IPS-NIHi7 (cell line): ENCODE measurements at regions not wholly inside any gene's neighbourhood (a gene's known extent, or its start where the extent isn't known, plus 50 kb on each side); places are given as distances from the start of the nearest gene placed in this dataset.
"Not testable (repeated sequence)": the region's sequence is repeated elsewhere in the genome, so short reads cannot be mapped to it uniquely, and the experiment has no call there.

ENCODE experiments used
- DNase-seq: peaks from one replicate; pipeline ENCODE4 v3.0.0; 2012; ENCODE audit warnings: mixed read lengths; ENCODE audit errors: extremely low spot score

DNA sequence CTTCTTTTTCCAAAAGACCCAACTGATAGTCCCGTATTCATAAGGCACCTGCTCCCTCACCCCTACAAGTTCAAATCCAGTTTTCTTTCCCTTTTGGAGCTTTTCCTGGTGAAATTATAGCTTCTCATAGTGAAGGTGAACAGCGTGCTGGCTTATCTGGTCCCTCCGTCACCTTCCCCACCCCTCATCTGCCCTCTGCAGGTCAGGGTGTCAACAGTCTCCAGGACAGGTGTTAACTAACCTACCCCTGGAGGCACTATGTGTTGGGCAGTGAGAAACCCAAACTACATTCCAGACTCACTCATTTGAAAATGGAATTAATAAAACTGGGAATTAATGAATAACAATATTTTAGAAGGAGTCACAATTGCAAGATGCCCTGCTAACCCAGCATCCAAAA, 109.0 kb upstream of the TAS2R1 start:
- peak; percentile 62 for DNase-seq

- no peak for DNase-seq
Measured at GRCh38 chr5:9737265-9737664, 107.1 kb upstream of the TAS2R1 start.

- DNase-seq = no peak
Measured at GRCh38 chr5:9733486-9733885, 103.3 kb upstream of the TAS2R1 start.

GRCh38 chr5:9731159-9731558, 101.0 kb upstream of the TAS2R1 start:
- no peak for DNase-seq

- DNase-seq = no peak
Measured at GRCh38 chr5:9728261-9728660, 98.1 kb upstream of the TAS2R1 start.

DNA sequence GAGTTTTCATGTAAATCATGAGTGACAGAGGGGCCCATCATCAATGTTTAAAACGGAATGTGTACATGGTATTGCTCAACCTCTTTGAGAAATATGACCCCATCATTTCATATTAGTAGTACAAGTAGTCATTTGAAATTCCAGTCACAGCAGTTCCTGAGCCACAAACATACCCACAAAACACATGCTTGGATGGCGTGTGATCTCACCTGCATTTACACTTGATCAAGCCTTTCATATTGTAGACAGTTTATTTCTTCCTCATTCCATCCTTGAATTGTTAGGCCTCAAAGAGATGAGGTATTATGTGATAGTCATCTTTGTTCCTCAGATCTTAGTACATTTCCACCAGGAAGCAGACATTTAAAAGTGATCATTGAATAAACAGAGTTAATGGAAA, 96.8 kb upstream of the TAS2R1 start:
- no peak for DNase-seq

GRCh38 chr5:9725265-9725664, 95.1 kb upstream of the TAS2R1 start:
- not testable (repeated sequence) for DNase-seq

DNA sequence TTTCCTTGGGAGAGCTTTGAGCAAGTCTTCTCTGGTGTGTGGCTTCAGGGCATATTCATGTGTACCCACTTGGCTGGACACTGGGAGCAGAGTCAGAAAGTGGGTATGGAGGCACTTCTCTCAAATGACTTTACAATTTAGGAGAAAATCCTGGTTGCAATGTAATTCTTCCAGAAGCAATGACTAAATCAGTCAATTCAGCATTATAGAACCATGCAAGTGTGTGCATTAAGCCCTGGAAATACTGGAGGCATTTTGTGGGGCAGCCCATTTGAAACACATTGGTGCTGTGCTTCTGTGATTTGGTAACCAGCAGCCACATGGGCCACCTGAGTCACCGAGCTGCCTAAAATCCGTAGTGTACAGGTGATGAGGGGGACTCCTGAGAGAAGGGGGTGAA, 94.6 kb upstream of the TAS2R1 start:
- DNase-seq = no peak

GRCh38 chr5:9722601-9723180, 92.5 kb upstream of the TAS2R1 start:
- DNase-seq = no peak

DNA sequence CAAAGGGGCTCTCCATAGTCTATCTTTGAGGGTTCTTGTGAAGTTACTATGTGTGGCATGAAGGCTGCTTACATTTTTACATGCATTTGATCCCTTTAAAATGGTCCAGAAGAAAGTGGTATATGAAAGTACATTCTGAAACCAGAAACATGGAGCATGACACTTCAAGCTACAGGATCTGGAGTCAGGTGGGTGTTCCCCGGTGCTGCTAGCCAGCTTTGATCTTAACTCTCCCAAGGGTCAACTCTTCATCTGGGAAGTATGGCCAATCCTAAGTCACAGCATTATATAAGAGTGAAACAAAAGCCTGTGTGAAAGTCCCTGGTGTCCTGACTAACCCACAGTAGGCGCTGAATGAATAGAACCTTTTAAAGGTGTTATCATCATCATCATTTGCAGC, 91.0 kb upstream of the TAS2R1 start:
- no peak for DNase-seq

DNA sequence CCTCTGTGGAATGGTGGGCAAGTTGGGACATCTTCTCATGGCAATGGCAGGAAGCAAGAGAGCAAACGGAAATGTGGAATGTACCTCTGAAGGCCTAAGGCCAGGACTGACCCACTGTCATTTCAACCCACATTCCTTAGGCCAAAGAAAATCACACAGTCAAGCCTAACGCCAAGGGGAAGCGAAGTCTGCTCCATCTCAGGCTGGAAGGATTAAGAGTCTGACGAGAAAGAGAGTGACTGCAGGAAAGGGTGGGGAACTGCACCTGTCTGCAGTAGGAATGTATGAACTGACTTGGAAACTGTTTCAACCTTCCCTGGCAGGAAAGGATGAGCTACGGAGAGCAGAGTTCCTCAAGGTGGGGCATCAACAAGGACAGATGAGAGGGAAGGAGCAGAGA, 90.2 kb upstream of the TAS2R1 start:
- no peak for DNase-seq

DNA sequence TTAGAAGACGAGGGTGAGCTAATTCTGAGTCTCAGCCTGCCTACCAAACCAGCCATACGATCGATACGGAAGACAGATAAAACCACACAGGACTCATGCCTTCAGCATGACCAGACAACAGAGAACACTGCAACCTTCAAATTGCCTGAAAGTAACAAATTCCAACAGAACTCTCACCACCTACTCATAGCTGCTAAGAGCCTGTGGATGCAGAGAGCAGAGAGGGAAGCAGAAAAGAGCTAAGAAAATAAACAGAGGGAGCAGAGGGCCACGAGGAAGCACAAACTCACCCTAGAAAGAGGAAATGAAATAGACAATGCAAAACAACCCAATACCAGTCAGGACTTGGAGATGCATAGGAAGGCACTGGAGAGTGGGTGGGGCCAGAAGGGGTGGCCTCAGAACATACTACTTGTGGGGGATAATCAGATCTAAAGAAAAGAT, 86.7 kb upstream of the TAS2R1 start:
- DNase-seq = no peak

DNA sequence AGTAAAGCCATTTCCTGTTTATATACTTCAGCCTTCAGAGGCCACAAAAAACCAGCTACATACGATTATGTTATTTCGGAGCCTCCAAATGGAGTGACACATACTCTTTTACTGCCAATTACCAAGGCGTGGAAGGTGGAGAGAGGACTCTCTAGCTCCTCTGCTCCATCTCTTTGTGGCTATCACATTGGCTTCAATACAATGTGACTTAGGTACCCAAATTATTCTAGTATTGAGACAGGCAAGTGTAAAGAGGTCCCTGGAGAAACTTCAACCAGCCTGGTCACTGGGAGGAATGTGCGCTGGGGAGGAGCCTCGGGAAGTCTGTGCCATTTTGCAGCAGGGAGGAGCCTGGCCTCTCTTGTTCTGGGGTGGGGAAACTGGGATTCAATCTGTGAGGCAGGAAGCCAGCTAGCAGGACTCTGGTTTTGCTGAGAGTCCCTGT, 85.8 kb upstream of the TAS2R1 start:
- no peak for DNase-seq

DNA sequence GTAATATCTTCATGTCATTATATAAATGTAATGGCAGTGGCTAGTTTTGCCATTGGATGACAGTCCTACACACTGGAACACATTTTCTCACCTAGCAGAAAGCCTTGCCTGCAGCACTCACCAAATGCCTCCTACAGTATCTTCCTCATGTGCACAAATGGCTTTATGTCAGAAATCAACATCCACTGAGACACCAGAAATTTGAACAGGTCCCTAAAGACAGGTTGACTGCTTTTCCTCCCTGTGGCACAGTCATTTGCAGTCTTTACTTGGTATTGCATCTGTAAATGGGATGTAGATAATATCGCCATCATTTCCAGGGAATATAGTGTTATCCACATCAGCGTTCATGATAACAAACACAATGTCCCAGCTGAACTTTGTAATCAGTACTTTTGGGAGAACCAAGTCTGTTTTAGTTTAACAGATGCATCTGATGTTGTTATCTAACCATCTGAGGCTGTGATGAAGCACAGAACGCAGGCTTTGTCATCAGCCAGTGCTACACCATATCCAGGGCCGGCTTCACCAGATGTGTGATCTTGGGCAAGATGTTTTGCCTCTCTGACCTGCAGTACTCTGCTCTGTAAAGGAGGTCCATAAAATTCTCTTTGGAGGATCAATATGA, 83.9 kb upstream of the TAS2R1 start:
- DNase-seq = no peak

DNA sequence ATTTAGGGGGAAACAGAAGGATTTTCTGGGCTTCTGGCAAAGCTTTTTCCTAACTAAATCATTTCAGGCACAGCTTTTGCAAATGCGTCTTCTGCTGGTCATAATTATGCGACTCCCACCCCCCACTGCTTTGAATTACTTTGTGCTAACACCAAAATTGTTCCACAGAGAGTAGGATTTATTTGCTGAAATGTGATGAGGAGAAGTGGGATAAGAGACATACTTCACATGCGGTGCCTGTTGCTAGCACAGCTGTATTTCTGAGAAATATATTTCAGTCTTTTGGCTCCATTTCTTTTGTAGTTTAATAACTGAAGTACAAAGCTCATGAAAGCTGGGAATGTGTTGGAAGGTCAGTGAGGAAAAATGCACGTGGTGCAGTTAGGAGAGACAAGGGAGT, 83.2 kb upstream of the TAS2R1 start:
- DNase-seq = no peak

DNA sequence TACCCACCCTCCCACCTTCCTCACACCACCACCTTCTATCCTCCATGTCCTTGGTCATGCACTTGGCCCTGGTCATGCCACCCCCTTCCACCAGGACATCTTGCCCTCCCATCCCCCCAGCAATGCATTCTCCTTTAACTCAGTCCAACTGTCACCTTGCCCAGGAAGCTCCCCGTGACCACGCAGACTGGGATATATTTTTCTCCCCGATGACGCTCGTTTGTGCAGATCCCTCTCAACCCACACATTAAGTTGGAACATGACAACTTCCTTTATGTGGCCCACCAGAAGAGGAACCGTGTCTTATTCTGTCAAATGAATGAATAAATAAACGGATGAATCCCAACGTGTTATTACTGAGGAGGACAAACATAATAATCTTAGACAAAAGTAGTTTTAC, 82.8 kb upstream of the TAS2R1 start:
- DNase-seq = no peak

GRCh38 chr5:9712506-9712905, 82.4 kb upstream of the TAS2R1 start:
- DNase-seq = no peak

DNA sequence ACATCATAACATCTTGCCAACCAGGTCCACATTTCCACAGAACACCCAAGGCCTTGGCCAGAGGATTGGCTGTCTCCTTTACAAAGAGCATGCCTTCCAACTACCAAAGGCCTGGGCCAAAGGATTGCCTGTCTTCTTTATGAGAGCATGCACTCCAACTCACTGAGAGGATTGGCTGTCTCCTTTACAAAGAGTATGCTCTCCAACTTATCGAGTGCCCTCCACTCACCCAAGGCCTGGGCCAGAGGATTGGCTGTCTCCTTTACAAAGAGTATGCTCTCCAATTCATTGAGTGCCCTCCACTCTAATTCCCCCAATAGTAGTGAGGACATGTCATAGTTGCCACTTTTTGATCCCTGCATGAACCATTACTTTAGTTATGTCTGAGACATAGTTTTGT, 79.9 kb upstream of the TAS2R1 start:
- no peak for DNase-seq

DNA sequence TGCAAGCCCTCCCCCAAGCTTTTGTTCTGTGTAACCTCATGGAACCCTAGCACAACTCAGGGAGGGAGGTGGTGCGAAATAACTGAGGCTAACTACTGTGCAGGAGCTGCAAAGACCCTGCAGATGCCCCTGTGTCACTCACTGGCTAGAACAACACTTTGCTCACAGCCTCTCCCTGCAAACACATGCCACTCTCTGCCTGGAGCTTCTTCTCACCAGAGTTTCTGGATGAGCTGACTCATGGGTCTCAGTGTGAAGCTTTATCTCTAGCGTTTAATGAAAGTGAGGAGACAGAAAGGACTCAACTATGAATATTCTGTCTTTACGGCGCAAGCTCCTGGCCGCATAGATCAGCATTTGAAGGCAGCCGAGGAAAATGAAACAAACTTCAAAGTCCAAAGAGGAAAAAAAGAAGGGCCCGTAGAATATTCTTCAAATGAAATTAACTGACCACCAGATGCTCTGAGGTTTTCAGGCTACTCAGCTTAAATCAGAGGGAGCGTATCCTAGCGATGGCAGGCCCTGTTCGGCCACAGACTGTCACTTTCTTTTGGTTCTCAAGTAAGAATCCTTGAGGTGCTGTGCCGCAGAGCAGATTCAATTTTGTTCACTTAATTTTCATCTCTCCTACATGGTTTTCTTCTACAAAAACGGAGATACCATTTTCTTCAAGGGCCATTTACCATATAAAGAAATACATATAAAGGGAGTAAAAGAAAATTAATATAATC, 77.7 kb upstream of the TAS2R1 start:
- DNase-seq = peak; percentile 31

DNA sequence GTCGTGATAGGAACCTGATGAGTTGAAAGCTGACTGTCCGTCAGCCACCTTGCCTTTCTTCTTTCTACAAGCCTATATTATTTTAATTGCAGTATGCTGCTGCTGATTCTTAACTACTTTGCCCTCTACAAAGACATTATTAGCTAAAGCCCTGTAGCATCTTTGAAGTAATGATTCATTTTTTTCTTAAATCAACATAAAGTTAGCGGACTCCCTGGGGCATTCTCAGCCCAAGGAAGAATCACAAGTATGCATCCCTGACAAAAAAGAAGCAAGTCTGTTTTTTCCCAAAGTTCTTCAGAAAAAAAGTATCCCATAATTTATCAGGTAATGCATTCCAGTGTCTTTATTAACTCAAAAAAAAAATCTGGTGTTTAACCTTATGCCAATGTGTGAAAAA, 69.5 kb upstream of the TAS2R1 start:
- no peak for DNase-seq

DNA sequence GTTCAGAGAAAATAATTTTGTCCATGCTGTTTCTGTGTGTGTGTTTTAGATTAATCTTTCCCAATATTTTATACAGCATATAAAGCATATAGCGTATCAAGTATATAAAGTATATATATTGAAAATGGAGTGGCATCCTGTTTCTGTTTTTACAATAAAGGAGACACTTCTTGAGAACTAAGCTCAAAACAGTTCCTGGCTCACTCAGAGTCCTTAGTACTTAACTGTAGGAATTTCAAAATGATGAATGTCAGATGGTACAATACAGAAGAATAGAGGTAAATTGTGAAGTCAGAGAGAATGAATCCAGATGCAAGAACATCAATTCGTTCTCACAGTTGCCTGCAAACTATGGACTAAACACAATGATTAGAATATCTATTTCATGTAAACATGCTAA, 68.7 kb upstream of the TAS2R1 start:
- no peak for DNase-seq

- no peak for DNase-seq
Measured at GRCh38 chr5:9698125-9698826, 68.1 kb upstream of the TAS2R1 start.

DNA sequence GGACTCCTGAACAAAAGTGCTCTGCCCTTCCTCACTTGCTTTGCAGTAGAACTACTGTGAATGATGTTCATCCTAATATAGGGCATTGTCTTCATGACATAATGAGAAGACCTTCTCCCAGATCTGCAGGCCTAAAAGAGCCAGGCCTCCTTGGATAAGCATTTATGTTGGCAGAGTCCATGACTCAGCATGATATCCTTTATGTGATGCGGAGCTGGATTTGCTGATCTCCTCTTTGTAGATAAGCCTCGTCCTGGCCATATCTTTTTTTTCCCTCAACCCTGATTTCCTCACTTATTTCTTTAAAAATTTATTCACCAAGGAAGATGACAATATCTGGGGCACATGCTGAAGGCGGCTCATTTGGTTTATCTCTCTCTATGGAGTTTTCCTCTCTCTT, 62.4 kb upstream of the TAS2R1 start:
- DNase-seq = peak; percentile 4
